ENCODE measurements at regions not wholly inside any gene's neighbourhood (a gene's known extent, or its start where the extent isn't known, plus 50 kb on each side); places are given as distances from the start of the nearest gene placed in this dataset.

GRCh38 chr1:234968451-234968850 lies 160.2 kb downstream of the TOMM20 start:
- peak in 1 of 2 donors; percentile 43 for DNase-seq (ENCODE audit: low spot score in 2 of 2)
- no peak overlapping the region for H3K4me3 ChIP-seq (ENCODE audit: low read depth, poor library complexity, severe bottlenecking)
- no peak for TF ChIP-seq POLR2A (IDR thresholded peaks at IDR 0.05)
- no peak for TF ChIP-seq CTCF (IDR thresholded peaks at IDR 0.05)
- intact Hi-C loops (cut with DNase I; ENCODE audit: low total_unique reads) = no loop called here
- 80 to 89% methylated on average over 4 of the region's 4 CpGs for WGBS, 2 donors

GRCh38 chr1:234967121-234967520 lies 161.5 kb downstream of the TOMM20 start:
- peak in 1 of 2 donors; percentile 63 for DNase-seq (ENCODE audit: low spot score in 2 of 2)
- intact Hi-C loops (cut with DNase I; ENCODE audit: low total_unique reads) = no loop called here
- no peak for TF ChIP-seq POLR2A (IDR thresholded peaks at IDR 0.05)
- no peak for TF ChIP-seq CTCF (IDR thresholded peaks at IDR 0.05)
- no peak overlapping the region for H3K4me3 ChIP-seq (ENCODE audit: low read depth, poor library complexity, severe bottlenecking)
- 95 to 97% methylated on average over 13 of the region's 13 CpGs for WGBS, 2 donors

- TF ChIP-seq CTCF (IDR thresholded peaks at IDR 0.05) (no peak), POLR2A (IDR thresholded peaks at IDR 0.05) (no peak)
- intact Hi-C loops (cut with DNase I; ENCODE audit: low total_unique reads) = no loop called here
- no peak overlapping the region for H3K4me3 ChIP-seq (ENCODE audit: low read depth, poor library complexity, severe bottlenecking)
- DNase-seq (ENCODE audit: low spot score in 2 of 2) = peak in 1 of 2 donors; percentile 66
Observed at GRCh38 chr1:234965111-234965510, 163.5 kb downstream of the TOMM20 start.

GRCh38 chr1:234963904-234964702 lies 164.5 kb downstream of the TOMM20 start:
- WGBS, 2 donors = 69 to 77% methylated on average over 15 of the region's 15 CpGs
- intact Hi-C loops (cut with DNase I; ENCODE audit: low total_unique reads) = no loop called here
- H3K4me3 ChIP-seq (ENCODE audit: low read depth, poor library complexity, severe bottlenecking) = no peak overlapping the region
- peak in 1 of 2 donors; percentile 85 for DNase-seq (ENCODE audit: low spot score in 2 of 2)
- TF ChIP-seq CTCF (IDR thresholded peaks at IDR 0.05) (no peak), POLR2A (IDR thresholded peaks at IDR 0.05) (no peak)

- intact Hi-C loops (cut with DNase I; ENCODE audit: low total_unique reads) = no loop called here
- H3K4me3 ChIP-seq (ENCODE audit: low read depth, poor library complexity, severe bottlenecking) = no peak overlapping the region
- 44% methylated on average over 15 of the region's 15 CpGs for WGBS, 2 donors
- peak; percentile 81 to 95 for DNase-seq (ENCODE audit: low spot score in 2 of 2)
- no peak for TF ChIP-seq POLR2A (IDR thresholded peaks at IDR 0.05)
- TF ChIP-seq CTCF (IDR thresholded peaks at IDR 0.05) = no peak
Observed at GRCh38 chr1:234963180-234963903, 165.3 kb downstream of the TOMM20 start.
